ENCODE measurements at regions not wholly inside any gene's neighbourhood (a gene's known extent, or its start where the extent isn't known, plus 50 kb on each side); places are given as distances from the start of the nearest gene placed in this dataset.

GRCh38 chr7:10557375-10557774, 416.3 kb upstream of the PHF14 start:
- Histone ChIP-seq H3K4me1 (ENCODE audit: low read depth) (no peaks in the 10 kb centered on the region), H3K4me3 (no peak overlapping the region), H3K9me3 (ENCODE audit: low read depth) (no peaks in the 10 kb centered on the region), H3K27ac (no peak overlapping the region), H3K27me3 (no peaks in the 10 kb centered on the region), H3K36me3 (no peaks in the 10 kb centered on the region)
- no peak for DNase-seq (ENCODE audit: low read depth in 1 of 2, low spot score in 1 of 2)
- TF ChIP-seq CTCF (IDR thresholded peaks at IDR 0.05; ENCODE audit: low read depth, low read length), result no peak

DNA sequence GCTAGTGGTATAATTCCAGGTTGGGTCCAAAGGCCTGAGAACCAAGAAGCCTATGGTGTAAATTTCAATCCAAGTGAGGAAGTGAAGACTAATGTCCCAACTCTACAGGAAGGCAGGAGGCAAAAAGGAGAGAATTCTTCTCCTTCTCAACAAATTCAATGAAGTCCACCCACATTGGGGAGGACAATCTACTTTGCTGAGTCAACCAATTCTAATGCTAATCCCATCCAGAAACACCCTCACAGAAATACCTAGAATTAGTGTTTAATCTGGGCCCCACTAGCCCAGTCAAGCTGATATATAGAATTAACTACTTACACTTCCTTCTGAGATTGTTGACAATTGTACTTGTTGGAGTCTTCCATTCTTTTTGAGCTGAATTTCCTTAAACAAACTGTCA, 413.2 kb upstream of the PHF14 start:
- TF ChIP-seq CTCF (IDR thresholded peaks at IDR 0.05; ENCODE audit: low read depth, low read length), result no peak
- H3K4me3 ChIP-seq, result no peak overlapping the region
- no peak for DNase-seq (ENCODE audit: low read depth in 1 of 2, low spot score in 1 of 2)
- no peaks in the 10 kb centered on the region for H3K4me1 ChIP-seq (ENCODE audit: low read depth)
- H3K27me3 ChIP-seq, result no peaks in the 10 kb centered on the region
- no peaks in the 10 kb centered on the region for H3K9me3 ChIP-seq (ENCODE audit: low read depth)
- no peaks in the 10 kb centered on the region for H3K36me3 ChIP-seq
- no peak overlapping the region for H3K27ac ChIP-seq

DNA sequence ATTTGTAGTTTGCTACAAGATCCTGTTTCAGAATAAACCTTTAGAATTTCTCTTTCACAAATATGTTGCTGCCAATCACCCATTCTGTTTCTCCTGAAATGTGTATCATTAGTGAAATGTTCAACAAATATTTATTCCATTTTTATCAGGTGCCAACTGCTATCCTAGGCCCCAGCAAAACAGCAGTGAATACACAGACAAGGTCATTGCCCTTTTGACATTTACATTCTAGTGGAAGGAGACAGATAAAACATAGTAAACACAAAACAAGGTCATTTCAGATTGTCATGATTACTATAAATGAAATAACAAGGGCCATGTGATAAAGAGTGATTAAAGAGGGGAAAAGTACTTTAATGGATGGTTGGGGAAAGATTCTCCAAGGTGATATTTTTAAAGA, 404.8 kb upstream of the PHF14 start:
- no peaks in the 10 kb centered on the region for H3K9me3 ChIP-seq (ENCODE audit: low read depth)
- TF ChIP-seq CTCF (IDR thresholded peaks at IDR 0.05; ENCODE audit: low read depth, low read length), result no peak
- no peaks in the 10 kb centered on the region for H3K36me3 ChIP-seq
- no peak overlapping the region for H3K4me3 ChIP-seq
- no peaks in the 10 kb centered on the region for H3K4me1 ChIP-seq (ENCODE audit: low read depth)
- no peak for DNase-seq (ENCODE audit: low read depth in 1 of 2, low spot score in 1 of 2)
- H3K27me3 ChIP-seq, result no peaks in the 10 kb centered on the region
- H3K27ac ChIP-seq, result no peak overlapping the region

DNA sequence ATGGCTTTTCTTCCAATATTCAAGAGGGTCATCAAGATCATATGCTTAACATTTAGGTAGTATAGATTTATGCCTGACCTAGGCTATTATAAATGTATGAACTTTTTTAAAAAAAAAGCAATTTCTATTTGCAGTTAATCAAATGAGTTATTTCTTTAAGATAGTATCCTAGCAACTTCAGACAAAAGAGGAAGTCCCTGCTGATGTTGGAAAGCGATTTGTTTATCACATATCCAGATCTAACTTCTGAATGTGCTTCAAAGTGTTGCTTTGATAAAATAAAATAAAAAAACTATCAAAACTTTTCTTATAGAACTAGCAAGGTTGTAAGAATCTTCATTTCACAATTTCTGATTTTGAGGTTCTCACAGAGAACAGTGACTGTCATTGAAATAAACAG, 401.9 kb upstream of the PHF14 start:
- Histone ChIP-seq H3K4me1 (ENCODE audit: low read depth) (no peaks in the 10 kb centered on the region), H3K9me3 (ENCODE audit: low read depth) (no peaks in the 10 kb centered on the region), H3K27me3 (no peaks in the 10 kb centered on the region), H3K27ac (no peak overlapping the region), H3K36me3 (no peaks in the 10 kb centered on the region), H3K4me3 (no peak overlapping the region)
- no peak for TF ChIP-seq CTCF (IDR thresholded peaks at IDR 0.05; ENCODE audit: low read depth, low read length)
- no peak for DNase-seq (ENCODE audit: low read depth in 1 of 2, low spot score in 1 of 2)

DNA sequence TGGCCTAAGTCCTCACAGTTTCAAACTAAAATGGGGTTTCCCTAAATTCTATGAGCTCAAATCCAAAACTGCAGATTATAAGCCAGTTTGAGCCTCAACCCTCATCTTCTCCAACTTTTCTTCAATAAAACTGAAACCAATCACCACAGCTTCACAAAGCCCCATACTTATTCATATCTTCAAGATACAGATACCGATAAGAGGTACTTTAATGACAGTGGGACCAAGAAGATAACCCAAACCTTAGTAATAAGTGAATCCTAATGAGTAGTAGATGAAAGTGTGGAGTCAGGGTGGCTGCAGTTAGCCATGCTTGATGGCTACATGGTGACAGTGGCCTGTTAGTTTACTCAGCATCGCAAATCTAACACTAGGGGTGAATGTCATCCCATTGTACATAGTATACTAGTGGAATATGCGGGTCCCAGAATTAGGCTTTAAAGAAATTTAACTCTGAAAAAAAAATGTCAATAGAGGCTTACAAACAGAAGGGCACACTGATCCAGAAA, 395.8 kb upstream of the PHF14 start:
- Histone ChIP-seq H3K4me1 (ENCODE audit: low read depth) (peaks cover 4% of the 10 kb centered on the region), H3K27me3 (no peaks in the 10 kb centered on the region), H3K4me3 (no peak overlapping the region), H3K9me3 (ENCODE audit: low read depth) (no peaks in the 10 kb centered on the region), H3K27ac (no peak overlapping the region), H3K36me3 (no peaks in the 10 kb centered on the region)
- no peak for TF ChIP-seq CTCF (IDR thresholded peaks at IDR 0.05; ENCODE audit: low read depth, low read length)
- no peak for DNase-seq (ENCODE audit: low read depth in 1 of 2, low spot score in 1 of 2)

DNA sequence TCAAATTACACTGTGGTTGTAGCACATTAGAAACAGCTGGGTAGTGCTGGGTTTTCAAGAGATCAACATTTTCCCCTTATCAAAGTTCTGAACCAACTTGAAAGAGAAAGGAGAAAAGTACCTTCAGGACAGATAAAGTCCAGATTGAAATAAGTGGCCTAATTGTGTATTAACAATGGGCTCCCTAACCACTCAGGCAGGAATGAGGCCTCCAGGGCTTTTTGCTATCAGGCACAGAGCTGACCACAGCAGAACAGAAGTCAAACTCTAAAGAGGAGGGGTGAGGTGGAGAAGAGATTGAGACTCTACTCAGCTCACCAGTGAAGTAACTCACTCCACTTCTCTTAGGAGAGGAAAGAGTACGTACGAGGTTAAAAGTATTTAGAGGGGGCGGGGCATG, 394.1 kb upstream of the PHF14 start:
- no peaks in the 10 kb centered on the region for H3K9me3 ChIP-seq (ENCODE audit: low read depth)
- no peaks in the 10 kb centered on the region for H3K27me3 ChIP-seq
- no peaks in the 10 kb centered on the region for H3K36me3 ChIP-seq
- DNase-seq (ENCODE audit: low read depth in 1 of 2, low spot score in 1 of 2), result peak in 1 of 2 donors; percentile 64
- no peak overlapping the region for H3K4me3 ChIP-seq
- no peak for TF ChIP-seq CTCF (IDR thresholded peaks at IDR 0.05; ENCODE audit: low read depth, low read length)
- H3K4me1 ChIP-seq (ENCODE audit: low read depth), result peaks cover 13% of the 10 kb centered on the region
- peak overlapping the region; percentile 2 for H3K27ac ChIP-seq

Data from cardiac muscle cell (in vitro differentiated cells and primary cell).